ENCODE measurements at regions not wholly inside any gene's neighbourhood (a gene's known extent, or its start where the extent isn't known, plus 50 kb on each side); places are given as distances from the start of the nearest gene placed in this dataset.

DNA sequence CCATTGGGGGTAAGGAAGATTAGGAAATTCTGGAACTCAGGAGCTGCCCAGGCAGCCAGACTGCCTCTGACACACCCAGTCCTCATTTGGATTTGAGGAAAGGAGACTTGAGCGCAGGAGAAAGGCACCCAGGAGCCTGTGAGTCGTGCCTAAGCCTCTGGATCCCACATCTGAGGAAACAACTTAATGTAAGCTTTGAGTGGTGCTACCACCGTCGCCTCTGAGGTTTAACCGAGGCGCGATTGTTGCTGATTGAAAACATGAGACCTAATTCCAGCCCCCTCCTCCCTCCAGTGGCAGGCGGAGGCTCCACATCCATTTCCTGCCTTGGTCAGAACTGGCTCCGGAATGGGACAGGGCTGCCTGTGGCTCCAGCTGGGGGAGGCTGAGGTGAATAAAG, 176.7 kb upstream of the PKDCC start:
- DNase-seq: no peak
- H3K27ac ChIP-seq (ENCODE audit: low read depth, low read length): no peak overlapping the region
- no peaks in the 10 kb centered on the region for H3K36me3 ChIP-seq (ENCODE audit: control insufficient read depth in 1 of 2, insufficient read depth in 2 of 2, low read length in 2 of 2)
- peak overlapping the region; percentile 39 for H4K8ac ChIP-seq (ENCODE audit: low read depth, low read length)
- no peak overlapping the region for H3K9ac ChIP-seq (ENCODE audit: low read length)
- no peak overlapping the region for H3K23ac ChIP-seq (ENCODE audit: low read length)
- H3K14ac ChIP-seq (ENCODE audit: low read length): peak overlapping the region; percentile 26
- H3K79me2 ChIP-seq (ENCODE audit: control insufficient read depth, insufficient read depth, low read length, poor library complexity): no peaks in the 10 kb centered on the region
- H2AFZ ChIP-seq (ENCODE audit: insufficient read depth, low read length, poor library complexity): peak overlapping the region; percentile 58
- peak overlapping the region; percentile 58 for H2BK12ac ChIP-seq (ENCODE audit: low read length)
- peak overlapping the region; percentile 55 for H2BK5ac ChIP-seq (ENCODE audit: low read depth, low read length, poor library complexity)
- H3K27me3 ChIP-seq (ENCODE audit: insufficient read depth, low read length): no peaks in the 10 kb centered on the region
- H3K4me1 ChIP-seq (ENCODE audit: control insufficient read depth in 1 of 2, insufficient read depth in 2 of 2, low read length in 2 of 2): peaks cover 8 to 20% of the 10 kb centered on the region in 2 experiments
- H4K12ac ChIP-seq (ENCODE audit: low read depth, low read length): no peak overlapping the region
- H2AK5ac ChIP-seq (ENCODE audit: low read length): peak overlapping the region; percentile 33
- H3K18ac ChIP-seq (ENCODE audit: low read length): peak overlapping the region; percentile 12
- H3K79me1 ChIP-seq (ENCODE audit: low read length): peaks cover 15% of the 10 kb centered on the region
- whole genome bisulfite sequencing (ENCODE audit: extremely low coverage, insufficient coverage, insufficient read length): no CpG with 5 or more reads among the region's 9 CpGs
- H3K4ac ChIP-seq (ENCODE audit: low read depth, low read length): peak overlapping the region; percentile 28
- no peak overlapping the region for H3K4me2 ChIP-seq (ENCODE audit: low read length)
- H2BK120ac ChIP-seq (ENCODE audit: insufficient read depth, low read length, poor library complexity): peak overlapping the region; percentile 23
- no peak overlapping the region for H3K4me3 ChIP-seq (ENCODE audit: low read depth, low read length)
- no peaks in the 10 kb centered on the region for H3K9me3 ChIP-seq (ENCODE audit: insufficient read depth, low read depth, low read length)
- peak overlapping the region; percentile 82 for H4K91ac ChIP-seq (ENCODE audit: low read depth, low read length)

DNA sequence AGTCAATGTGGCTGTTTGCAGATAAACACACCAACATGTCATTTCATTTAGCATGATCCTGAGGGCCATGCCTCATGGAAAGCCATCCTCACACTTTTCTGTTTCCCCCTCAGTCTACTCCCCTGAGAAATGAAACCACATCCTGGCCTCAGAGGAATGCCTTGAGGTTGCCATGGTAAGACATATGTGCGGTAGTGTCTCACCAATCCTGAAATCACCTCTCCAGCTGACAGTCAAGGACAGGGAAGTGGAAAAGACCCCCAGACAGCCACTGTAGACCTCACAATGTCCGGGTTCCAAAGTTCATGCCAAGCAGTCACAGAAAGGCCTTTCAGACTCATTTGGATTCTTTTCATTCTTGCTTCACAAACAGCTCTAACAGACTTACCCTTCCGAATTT, 175.2 kb upstream of the PKDCC start:
- no CpG with 5 or more reads among the region's 3 CpGs for WGBS (ENCODE audit: extremely low coverage, insufficient coverage, insufficient read length)

DNA sequence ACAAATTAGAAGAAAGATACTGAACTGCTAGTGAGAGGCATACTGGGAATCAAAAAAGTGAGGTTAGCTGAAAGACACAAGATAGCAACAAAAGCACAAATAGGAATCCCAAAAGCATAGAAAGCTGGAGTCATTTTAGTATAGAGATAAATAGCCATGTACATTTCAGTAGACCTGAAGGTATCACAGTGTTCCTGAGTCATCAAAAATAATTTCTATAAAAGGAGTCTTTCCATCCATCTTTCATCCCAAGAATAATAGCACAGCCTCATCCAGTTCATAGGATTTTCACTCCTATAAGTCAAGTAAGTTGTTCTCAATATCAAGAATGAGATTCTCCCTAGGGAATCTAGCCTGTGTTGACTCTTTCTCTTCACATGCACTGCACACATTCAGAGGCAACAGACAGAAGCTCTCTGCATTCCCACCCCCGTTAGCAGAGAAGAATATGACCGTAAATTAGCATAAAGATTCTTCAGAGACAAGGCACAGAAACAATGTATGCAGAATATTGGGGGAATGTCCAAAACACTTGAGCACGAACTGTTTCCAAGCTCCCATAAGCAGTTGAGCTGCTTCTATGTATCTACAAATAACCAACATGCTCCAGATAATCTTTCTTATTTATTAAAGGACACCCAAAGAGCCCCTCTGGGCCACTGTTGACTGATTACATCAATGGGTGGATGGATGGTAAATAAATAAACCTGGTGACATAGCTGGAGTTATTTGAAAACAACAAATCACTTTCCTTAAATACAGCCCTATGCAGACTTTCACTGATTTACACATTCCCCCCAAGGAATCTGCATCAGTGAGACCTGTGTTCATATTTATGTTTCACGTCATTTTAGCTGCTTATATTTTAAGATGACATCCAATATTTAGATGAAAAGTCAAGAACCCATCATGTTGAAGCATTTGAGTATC, 174.5 kb upstream of the PKDCC start:
- H4K91ac ChIP-seq (ENCODE audit: low read depth, low read length): no peak overlapping the region
- no peak overlapping the region for H2AFZ ChIP-seq (ENCODE audit: insufficient read depth, low read length, poor library complexity)
- no peak overlapping the region for H3K4me3 ChIP-seq (ENCODE audit: low read depth, low read length)
- no peak overlapping the region for H2BK5ac ChIP-seq (ENCODE audit: low read depth, low read length, poor library complexity)
- H4K12ac ChIP-seq (ENCODE audit: low read depth, low read length): no peak overlapping the region
- no peak overlapping the region for H2BK120ac ChIP-seq (ENCODE audit: insufficient read depth, low read length, poor library complexity)
- no peak overlapping the region for H2AK5ac ChIP-seq (ENCODE audit: low read length)
- H3K36me3 ChIP-seq (ENCODE audit: control insufficient read depth in 1 of 2, insufficient read depth in 2 of 2, low read length in 2 of 2): no peaks in the 10 kb centered on the region
- no peak overlapping the region for H3K14ac ChIP-seq (ENCODE audit: low read length)
- no peak overlapping the region for H3K4ac ChIP-seq (ENCODE audit: low read depth, low read length)
- no CpG with 5 or more reads among the region's 4 CpGs for WGBS (ENCODE audit: extremely low coverage, insufficient coverage, insufficient read length)
- no peak overlapping the region for H2BK12ac ChIP-seq (ENCODE audit: low read length)
- H4K8ac ChIP-seq (ENCODE audit: low read depth, low read length): no peak overlapping the region
- H3K4me2 ChIP-seq (ENCODE audit: low read length): no peak overlapping the region
- H3K9me3 ChIP-seq (ENCODE audit: insufficient read depth, low read depth, low read length): no peaks in the 10 kb centered on the region
- no peak overlapping the region for H3K18ac ChIP-seq (ENCODE audit: low read length)
- no peaks in the 10 kb centered on the region for H3K27me3 ChIP-seq (ENCODE audit: insufficient read depth, low read length)
- DNase-seq: no peak
- H3K79me2 ChIP-seq (ENCODE audit: control insufficient read depth, insufficient read depth, low read length, poor library complexity): no peaks in the 10 kb centered on the region
- H3K27ac ChIP-seq (ENCODE audit: low read depth, low read length): no peak overlapping the region
- H3K79me1 ChIP-seq (ENCODE audit: low read length): peaks cover 20% of the 10 kb centered on the region
- no peak overlapping the region for H3K9ac ChIP-seq (ENCODE audit: low read length)
- no peak overlapping the region for H3K23ac ChIP-seq (ENCODE audit: low read length)
- H3K4me1 ChIP-seq (ENCODE audit: control insufficient read depth in 1 of 2, insufficient read depth in 2 of 2, low read length in 2 of 2): peaks cover 9 to 20% of the 10 kb centered on the region in 2 experiments

More for the DNA sequence above, 175.2 kb upstream of the PKDCC start:
- no peak overlapping the region for H2AK5ac ChIP-seq (ENCODE audit: low read length)
- peak overlapping the region; percentile 63 for H4K91ac ChIP-seq (ENCODE audit: low read depth, low read length)
- no peak overlapping the region for H3K23ac ChIP-seq (ENCODE audit: low read length)
- H4K8ac ChIP-seq (ENCODE audit: low read depth, low read length): no peak overlapping the region
- H3K4ac ChIP-seq (ENCODE audit: low read depth, low read length): no peak overlapping the region
- H3K27me3 ChIP-seq (ENCODE audit: insufficient read depth, low read length): no peaks in the 10 kb centered on the region
- H2BK5ac ChIP-seq (ENCODE audit: low read depth, low read length, poor library complexity): no peak overlapping the region
- H3K36me3 ChIP-seq (ENCODE audit: control insufficient read depth in 1 of 2, insufficient read depth in 2 of 2, low read length in 2 of 2): no peaks in the 10 kb centered on the region
- no peak overlapping the region for H4K12ac ChIP-seq (ENCODE audit: low read depth, low read length)
- no peaks in the 10 kb centered on the region for H3K79me2 ChIP-seq (ENCODE audit: control insufficient read depth, insufficient read depth, low read length, poor library complexity)
- peak overlapping the region; percentile 48 for H2BK12ac ChIP-seq (ENCODE audit: low read length)
- H3K79me1 ChIP-seq (ENCODE audit: low read length): peaks cover 15% of the 10 kb centered on the region
- H3K9ac ChIP-seq (ENCODE audit: low read length): no peak overlapping the region
- H2BK120ac ChIP-seq (ENCODE audit: insufficient read depth, low read length, poor library complexity): peak overlapping the region; percentile 30
- no peak overlapping the region for H3K4me2 ChIP-seq (ENCODE audit: low read length)
- H3K18ac ChIP-seq (ENCODE audit: low read length): no peak overlapping the region
- no peak overlapping the region for H3K27ac ChIP-seq (ENCODE audit: low read depth, low read length)
- no peak for DNase-seq
- H2AFZ ChIP-seq (ENCODE audit: insufficient read depth, low read length, poor library complexity): no peak overlapping the region
- H3K14ac ChIP-seq (ENCODE audit: low read length): peak overlapping the region; percentile 9
- H3K4me1 ChIP-seq (ENCODE audit: control insufficient read depth in 1 of 2, insufficient read depth in 2 of 2, low read length in 2 of 2): peaks cover 8 to 20% of the 10 kb centered on the region in 2 experiments
- H3K4me3 ChIP-seq (ENCODE audit: low read depth, low read length): no peak overlapping the region
- H3K9me3 ChIP-seq (ENCODE audit: insufficient read depth, low read depth, low read length): no peaks in the 10 kb centered on the region

DNA sequence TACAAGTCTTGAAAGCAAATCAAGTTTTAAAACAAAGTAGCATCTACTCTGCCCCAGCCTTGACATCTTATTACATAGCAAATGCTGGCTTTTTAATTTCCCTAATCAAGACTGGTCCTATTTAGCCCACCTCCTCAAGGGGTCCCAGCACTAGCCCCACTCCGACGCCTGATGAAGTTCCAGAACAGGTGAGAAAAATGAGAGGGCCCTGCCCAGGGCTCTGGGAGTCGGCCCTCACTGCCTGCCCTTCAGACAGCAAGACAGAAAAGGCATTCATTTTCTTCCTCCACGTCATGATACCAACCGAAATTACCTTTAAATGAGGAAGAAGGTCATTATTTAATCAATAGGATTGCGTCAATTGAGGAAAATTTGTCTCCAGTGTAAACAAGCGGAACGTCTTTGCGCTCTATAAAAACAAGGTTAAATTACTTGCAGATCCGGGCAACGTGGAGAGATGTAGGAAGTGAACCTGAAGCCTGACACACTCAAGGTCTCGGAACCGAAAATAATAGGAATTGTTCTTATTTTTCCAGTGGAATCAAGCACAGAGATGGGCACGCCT, 170.6 kb upstream of the PKDCC start:
- H3K4ac ChIP-seq (ENCODE audit: low read depth, low read length): no peak overlapping the region
- no peak overlapping the region for H4K8ac ChIP-seq (ENCODE audit: low read depth, low read length)
- H3K18ac ChIP-seq (ENCODE audit: low read length): no peak overlapping the region
- H3K36me3 ChIP-seq (ENCODE audit: control insufficient read depth in 1 of 2, insufficient read depth in 2 of 2, low read length in 2 of 2): no peaks in the 10 kb centered on the region
- H3K79me1 ChIP-seq (ENCODE audit: low read length): peaks cover 11% of the 10 kb centered on the region
- H4K12ac ChIP-seq (ENCODE audit: low read depth, low read length): no peak overlapping the region
- no peaks in the 10 kb centered on the region for H3K27me3 ChIP-seq (ENCODE audit: insufficient read depth, low read length)
- no peak overlapping the region for H4K91ac ChIP-seq (ENCODE audit: low read depth, low read length)
- no peak overlapping the region for H2BK12ac ChIP-seq (ENCODE audit: low read length)
- no peak overlapping the region for H3K4me2 ChIP-seq (ENCODE audit: low read length)
- H2AK5ac ChIP-seq (ENCODE audit: low read length): no peak overlapping the region
- DNase-seq: no peak
- peaks cover 11 to 15% of the 10 kb centered on the region in 2 experiments for H3K4me1 ChIP-seq (ENCODE audit: control insufficient read depth in 1 of 2, insufficient read depth in 2 of 2, low read length in 2 of 2)
- H2AFZ ChIP-seq (ENCODE audit: insufficient read depth, low read length, poor library complexity): no peak overlapping the region
- no peaks in the 10 kb centered on the region for H3K79me2 ChIP-seq (ENCODE audit: control insufficient read depth, insufficient read depth, low read length, poor library complexity)
- H3K14ac ChIP-seq (ENCODE audit: low read length): no peak overlapping the region
- no peak overlapping the region for H3K27ac ChIP-seq (ENCODE audit: low read depth, low read length)
- no peak overlapping the region for H2BK120ac ChIP-seq (ENCODE audit: insufficient read depth, low read length, poor library complexity)
- H3K9me3 ChIP-seq (ENCODE audit: insufficient read depth, low read depth, low read length): no peaks in the 10 kb centered on the region
- H2BK5ac ChIP-seq (ENCODE audit: low read depth, low read length, poor library complexity): no peak overlapping the region
- H3K23ac ChIP-seq (ENCODE audit: low read length): no peak overlapping the region
- H3K4me3 ChIP-seq (ENCODE audit: low read depth, low read length): no peak overlapping the region
- H3K9ac ChIP-seq (ENCODE audit: low read length): no peak overlapping the region
- no CpG with 5 or more reads among the region's 14 CpGs for WGBS (ENCODE audit: extremely low coverage, insufficient coverage, insufficient read length)

Data from trophoblast cell (in vitro differentiated cells and primary cell).